H9 (cell line): ENCODE measurements at regions not wholly inside any gene's neighbourhood (a gene's known extent, or its start where the extent isn't known, plus 50 kb on each side); places are given as distances from the start of the nearest gene placed in this dataset.

ENCODE experiments used
- DNase-seq: peaks from one replicate; pipeline ENCODE4 v3.0.0-alpha.2; 2017
- H2AFZ ChIP-seq: one replicate; pipeline ENCODE4 v1.6.1; 2013; ENCODE audit warnings: mild to moderate bottlenecking, low read length, control low read depth, moderate library complexity
- H2AK5ac ChIP-seq: 2 replicates; pipeline ENCODE4 v1.6.1; 2013; ENCODE audit warnings: low read length, control low read depth, mixed read lengths; ENCODE audit not compliant: insufficient read length
- H2BK120ac ChIP-seq: one replicate; pipeline ENCODE4 v1.6.1; 2013; ENCODE audit warnings: low read depth, mild to moderate bottlenecking, low read length, control low read depth, inconsistent platforms; ENCODE audit not compliant: poor library complexity, severe bottlenecking
- H2BK12ac ChIP-seq: 2 replicates; pipeline ENCODE4 v1.6.1; 2013; ENCODE audit warnings: low read length, control low read depth, mixed read lengths, low read depth; ENCODE audit not compliant: insufficient read length
- H2BK15ac ChIP-seq: 2 replicates; pipeline ENCODE4 v1.6.1; 2013; ENCODE audit warnings: low read depth, low read length, control low read depth
- H2BK20ac ChIP-seq: one replicate; pipeline ENCODE4 v1.6.1; 2013; ENCODE audit warnings: low read depth, mild to moderate bottlenecking, low read length, control low read depth, inconsistent platforms; ENCODE audit not compliant: poor library complexity, severe bottlenecking
- H2BK5ac ChIP-seq: 2 replicates; pipeline ENCODE4 v1.6.1; 2013; ENCODE audit warnings: low read length, control low read depth, mixed read lengths; ENCODE audit not compliant: insufficient read length
- H3K14ac ChIP-seq: 2 replicates; pipeline ENCODE4 v1.6.1; 2013; ENCODE audit warnings: low read length, control low read depth; ENCODE audit not compliant: insufficient read depth
- H3K18ac ChIP-seq: 2 replicates; pipeline ENCODE4 v1.6.1; 2013; ENCODE audit warnings: low read depth, mild to moderate bottlenecking, mixed read lengths, low read length, control low read depth; ENCODE audit not compliant: insufficient read length
- H3K23ac ChIP-seq: 2 replicates; pipeline ENCODE4 v1.6.1; 2013; ENCODE audit warnings: low read length, control low read depth, mixed read lengths, low read depth; ENCODE audit not compliant: insufficient read length
- H3K23me2 ChIP-seq: 2 replicates; pipeline ENCODE4 v1.6.1; 2013; ENCODE audit warnings: low read depth, mild to moderate bottlenecking, mixed read lengths, low read length, control low read depth; ENCODE audit not compliant: insufficient read length, poor library complexity, severe bottlenecking
- H3K27ac ChIP-seq: 2 replicates; pipeline ENCODE4 v1.5.1; 2013; ENCODE audit warnings: low read length, control low read depth, mixed read lengths, low read depth; ENCODE audit not compliant: insufficient read length
- H3K27me3 ChIP-seq: 2 replicates; pipeline ENCODE4 v1.6.1; 2013; ENCODE audit warnings: low read length, control low read depth, inconsistent platforms; ENCODE audit not compliant: insufficient read depth
- H3K4ac ChIP-seq: 2 replicates; pipeline ENCODE4 v1.6.1; 2013; ENCODE audit warnings: low read depth, mild to moderate bottlenecking, control low read depth, inconsistent platforms, low read length, moderate library complexity
- H3K4me1 ChIP-seq: 2 replicates; pipeline ENCODE4 v1.6.1; 2013; ENCODE audit warnings: low read length, control low read depth, inconsistent platforms; ENCODE audit not compliant: insufficient read depth
- H3K4me2 ChIP-seq: 2 replicates; pipeline ENCODE4 v1.6.1; 2013; ENCODE audit warnings: low read length, control low read depth, mixed read lengths; ENCODE audit not compliant: insufficient read length, insufficient read depth
- H3K56ac ChIP-seq: 2 replicates; pipeline ENCODE4 v1.6.1; 2013; ENCODE audit warnings: low read depth, mild to moderate bottlenecking, mixed read lengths, low read length, control low read depth; ENCODE audit not compliant: insufficient read length
- H3K79me1 ChIP-seq: 2 replicates; pipeline ENCODE4 v1.6.1; 2013; ENCODE audit warnings: low read depth, mild to moderate bottlenecking, moderate library complexity, low read length, control low read depth, inconsistent platforms; ENCODE audit not compliant: insufficient read depth, poor library complexity, severe bottlenecking
- H3K79me2 ChIP-seq: 2 replicates; pipeline ENCODE4 v1.6.1; 2013; ENCODE audit warnings: low read length, control low read depth, inconsistent platforms; ENCODE audit not compliant: insufficient read depth
- H3K9ac ChIP-seq: 2 replicates; pipeline ENCODE4 v1.6.1; 2013; ENCODE audit warnings: low read length, control low read depth, mixed read lengths; ENCODE audit not compliant: insufficient read length; ENCODE audit errors: extremely low read depth
- H3K9me3 ChIP-seq: one replicate; pipeline ENCODE4 v1.6.1; 2013; ENCODE audit warnings: low read depth, low read length, inconsistent platforms; ENCODE audit not compliant: control insufficient read depth
- H3T11ph ChIP-seq: one replicate; pipeline ENCODE4 v1.6.1; 2013; ENCODE audit warnings: mild to moderate bottlenecking, low read length, control low read depth, inconsistent platforms
- H4K20me1 ChIP-seq: one replicate; pipeline ENCODE4 v1.6.1; 2013; ENCODE audit not compliant: control insufficient read depth, insufficient read length, insufficient read depth
- H4K5ac ChIP-seq: 2 replicates; pipeline ENCODE4 v1.6.1; 2013; ENCODE audit warnings: low read depth, mild to moderate bottlenecking, mixed read lengths, low read length, control low read depth; ENCODE audit not compliant: insufficient read length
- H4K8ac ChIP-seq: replicated peaks from 2 replicates; pipeline ENCODE4 v1.6.1; 2013; ENCODE audit warnings: low read length, control low read depth, mixed read lengths, low read depth; ENCODE audit not compliant: insufficient read length
- H4K91ac ChIP-seq: 2 replicates; pipeline ENCODE4 v1.6.1; 2013; ENCODE audit warnings: low read depth, mild to moderate bottlenecking, moderate library complexity, mixed read lengths, low read length, control low read depth; ENCODE audit not compliant: insufficient read length
- H3K27ac Mint-ChIP-seq, 3 experiments: 2 replicates in 2 of 3; 3 replicates in 1 of 3; pipeline ENCODE4 v1.8.0; 2020 to 2021; ENCODE audit warnings: mixed read lengths in 3 of 3, mild to moderate bottlenecking in 1 of 3, moderate library complexity in 1 of 3
- H3K27me3 Mint-ChIP-seq: 2 replicates; pipeline ENCODE4 v1.8.0; 2021; ENCODE audit warnings: low read depth, mild to moderate bottlenecking, moderate library complexity, mixed read lengths
- H3K36me3 Mint-ChIP-seq, 3 experiments: 2 replicates in 2 of 3; 3 replicates in 1 of 3; pipeline ENCODE4 v1.8.0; 2020 to 2021; ENCODE audit warnings: low read depth in 3 of 3, mixed read lengths in 3 of 3; ENCODE audit not compliant: insufficient read depth in 1 of 3
- H3K4me1 Mint-ChIP-seq, 2 experiments: 2 replicates each; pipeline ENCODE4 v1.8.0; 2020; ENCODE audit warnings: mixed read lengths in 2 of 2
- H3K4me3 Mint-ChIP-seq, 2 experiments: 2 replicates in 1 of 2; 3 replicates in 1 of 2; pipeline ENCODE4 v1.8.0; 2020 to 2021; ENCODE audit warnings: mild to moderate bottlenecking in 2 of 2, mixed read lengths in 2 of 2, moderate library complexity in 1 of 2
- H3K9me3 Mint-ChIP-seq, 2 experiments: 2 replicates in 1 of 2; 3 replicates in 1 of 2; pipeline ENCODE4 v1.8.0; 2020; ENCODE audit warnings: mild to moderate bottlenecking in 2 of 2, mixed read lengths in 2 of 2, moderate library complexity in 1 of 2
- WGBS: extraction: QIAGEN DNeasy Blood & Tissue Kit; methylation state at CpG from one replicate; pipeline ENCODE4 v1.1.7; 2013; ENCODE audit warnings: missing lambda C conversion rate, low lambda C conversion rate, mixed read lengths; ENCODE audit not compliant: insufficient read length; ENCODE audit errors: extremely low coverage; 5-methylcytosine and 5-hydroxymethylcytosine counted together
- TF ChIP-seq, protein P1 (sequence below): fragments of 200-600 bp; sonication (generic); conservative IDR thresholded peaks from 3 replicates; pipeline ENCODE4 v1.8.0; 2021; ENCODE audit warnings: antibody characterized with exemption, mild to moderate bottlenecking

DNA sequence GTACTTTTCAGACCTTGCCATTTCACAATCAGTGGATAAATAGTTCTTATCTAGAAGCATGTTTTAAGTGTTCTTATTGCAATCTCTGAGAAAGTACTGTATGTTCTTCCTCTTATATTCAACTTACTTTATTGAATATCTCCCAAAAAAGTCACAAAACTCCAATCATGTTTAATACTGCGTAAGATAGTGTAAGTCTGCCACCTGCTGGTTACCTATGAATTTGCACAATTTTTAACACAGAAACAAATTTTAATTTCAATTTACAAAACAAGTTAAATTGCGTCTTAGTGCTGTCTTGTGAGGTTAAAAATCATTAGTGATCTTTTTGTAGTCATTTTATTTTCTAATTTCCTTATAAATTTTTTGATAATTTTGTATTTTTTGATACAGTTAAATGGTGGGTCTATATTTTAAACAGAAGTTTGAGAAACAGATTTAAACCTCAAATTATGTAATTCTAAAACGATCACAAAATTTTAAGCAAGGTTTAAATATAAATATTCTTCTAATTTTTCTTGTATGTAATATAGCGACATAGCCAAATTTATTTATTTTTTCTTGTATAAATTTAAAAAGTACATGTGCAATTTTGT, 115.8 kb downstream of the EMB start:
- Histone ChIP-seq H4K91ac (no peak overlapping the region), H2BK120ac (no peak overlapping the region), H2BK20ac (no peak overlapping the region), H3K9ac (no peak overlapping the region), H2AFZ (no peak overlapping the region), H3K79me2 (no peaks in the 10 kb centered on the region), H3K56ac (no peak overlapping the region), H2BK15ac (no peak overlapping the region), H3K23ac (no peak overlapping the region), H3K4me2 (no peak overlapping the region), H4K20me1 (no peaks in the 10 kb centered on the region), H3K14ac (no peak overlapping the region), H3K4me1 (no peaks in the 10 kb centered on the region), H4K8ac (no peak overlapping the region), H3K18ac (no peak overlapping the region), H3K23me2 (no peaks in the 10 kb centered on the region), H3K27ac (no peak overlapping the region), H3K4ac (no peak overlapping the region), H2BK12ac (no peak overlapping the region), H3K9me3 (peaks cover 67% of the 10 kb centered on the region), H3K79me1 (no peaks in the 10 kb centered on the region), H3T11ph (no peak overlapping the region), H3K27me3 (no peaks in the 10 kb centered on the region), H4K5ac (no peak overlapping the region), H2AK5ac (no peak overlapping the region), H2BK5ac (no peak overlapping the region)
- no peak for DNase-seq
- H3K36me3 Mint-ChIP-seq = peaks cover 2 to 26% (median 4%) of the 10 kb centered on the region in 3 experiments; a peak in 5 of 7 replicates
- H3K27me3 Mint-ChIP-seq = no peaks in the 10 kb centered on the region; the same call in 1 of the 2 replicates
- TF ChIP-seq, protein P1, sequence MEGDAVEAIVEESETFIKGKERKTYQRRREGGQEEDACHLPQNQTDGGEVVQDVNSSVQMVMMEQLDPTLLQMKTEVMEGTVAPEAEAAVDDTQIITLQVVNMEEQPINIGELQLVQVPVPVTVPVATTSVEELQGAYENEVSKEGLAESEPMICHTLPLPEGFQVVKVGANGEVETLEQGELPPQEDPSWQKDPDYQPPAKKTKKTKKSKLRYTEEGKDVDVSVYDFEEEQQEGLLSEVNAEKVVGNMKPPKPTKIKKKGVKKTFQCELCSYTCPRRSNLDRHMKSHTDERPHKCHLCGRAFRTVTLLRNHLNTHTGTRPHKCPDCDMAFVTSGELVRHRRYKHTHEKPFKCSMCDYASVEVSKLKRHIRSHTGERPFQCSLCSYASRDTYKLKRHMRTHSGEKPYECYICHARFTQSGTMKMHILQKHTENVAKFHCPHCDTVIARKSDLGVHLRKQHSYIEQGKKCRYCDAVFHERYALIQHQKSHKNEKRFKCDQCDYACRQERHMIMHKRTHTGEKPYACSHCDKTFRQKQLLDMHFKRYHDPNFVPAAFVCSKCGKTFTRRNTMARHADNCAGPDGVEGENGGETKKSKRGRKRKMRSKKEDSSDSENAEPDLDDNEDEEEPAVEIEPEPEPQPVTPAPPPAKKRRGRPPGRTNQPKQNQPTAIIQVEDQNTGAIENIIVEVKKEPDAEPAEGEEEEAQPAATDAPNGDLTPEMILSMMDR = peak; percentile 78
- H3K4me3 Mint-ChIP-seq = no peak overlapping the region
- H3K4me1 Mint-ChIP-seq = no peaks in the 10 kb centered on the region
- peaks cover 79 to 85% of the 10 kb centered on the region in 2 experiments for H3K9me3 Mint-ChIP-seq
- no CpG with 5 or more reads among the region's 4 CpGs for WGBS
- no peak overlapping the region for H3K27ac Mint-ChIP-seq
